HepG2 (cell line): ENCODE measurements at regions not wholly inside any gene's neighbourhood (a gene's known extent, or its start where the extent isn't known, plus 50 kb on each side); places are given as distances from the start of the nearest gene placed in this dataset.

Source experiments
- ATAC-seq: fragments of 200-7000 bp; cut with Tn5 transposase; 3 replicates; pipeline ENCODE4 v1.9.1; 2020; ENCODE audit warnings: mild to moderate bottlenecking, moderate library complexity
- BruUV-seq: library from RNA; stranded (reverse); fragments of 400-500 nt; replicated peaks from 2 replicates; lab custom pipeline; 2021; lab: Mats Ljungman, UMichigan
- CTCF ChIA-PET: fragments of 300-600 bp; formaldehyde crosslinking; extraction: SDS; loops from one replicate; lab custom pipeline; 2021; ENCODE audit warnings: low total read pairs, inconsistent platforms, low intra/inter-chr PET ratio; lab: Yijun Ruan, JAX
- POLR2A ChIA-PET: fragments of 350-600 bp; sonication (Branson Sonifier 250); formaldehyde crosslinking; loops from one replicate; lab custom pipeline; 2020; ENCODE audit warnings: antibody characterized with exemption, inconsistent platforms; lab: Yijun Ruan, JAX
- DNase-seq: peaks from one replicate; pipeline ENCODE4 v3.0.0-alpha.2; 2015; ENCODE audit warnings: low spot score
- FAIRE-seq: peaks from 3 replicates; lab custom pipeline; 2011; peaks lifted over from hg19 to GRCh38; lab: Jason Lieb, UNC
- H2AFZ ChIP-seq: one replicate; pipeline ENCODE4 v1.6.1; 2011; ENCODE audit warnings: low read length, inconsistent platforms
- H3K27ac ChIP-seq: fragments of 300-600 bp; 3 replicates; pipeline ENCODE4 v1.8.0; 2011; ENCODE audit warnings: mixed run types, mild to moderate bottlenecking, mixed read lengths, low read length, inconsistent platforms; ENCODE audit not compliant: insufficient read depth; ENCODE audit errors: extremely low read length
- H3K27me3 ChIP-seq, 2 experiments: fragments of 200-600 bp in 1 of 2; 2 replicates in 1 of 2; 3 replicates in 1 of 2; pipeline versions ENCODE4 v1.6.0 to v1.8.0; 2011; ENCODE audit warnings: low read length in 2 of 2, mild to moderate bottlenecking in 2 of 2, moderate library complexity in 2 of 2, inconsistent platforms in 1 of 2; ENCODE audit not compliant: insufficient read depth in 2 of 2, control insufficient read depth in 1 of 2
- H3K36me3 ChIP-seq, 2 experiments: fragments of 200-600 bp in 1 of 2; replicated peaks in 1 of 2; 2 replicates in 1 of 2; 3 replicates in 1 of 2; pipeline versions ENCODE4 v1.5.1 to v1.8.0; 2011; ENCODE audit warnings: low read length in 2 of 2, inconsistent platforms in 1 of 2; ENCODE audit not compliant: insufficient read depth in 2 of 2, control insufficient read depth in 1 of 2
- H3K4me1 ChIP-seq: 2 replicates; pipeline ENCODE4 v1.5.1; 2012; ENCODE audit warnings: low read length, inconsistent platforms; ENCODE audit not compliant: insufficient read depth
- H3K4me2 ChIP-seq: 2 replicates; pipeline ENCODE4 v1.6.0; 2011; ENCODE audit warnings: low read depth, low read length, inconsistent platforms
- H3K4me3 ChIP-seq, 3 experiments: fragments of 200-600 bp in 1 of 3; sonication (generic), shearing (Covaris generic) in 1 of 3; replicated peaks in 1 of 3; 2 replicates each; pipeline ENCODE4 v1.5.1; 2011 to 2016; ENCODE audit warnings: low read length in 3 of 3, inconsistent platforms in 2 of 3, low read depth in 2 of 3, mild to moderate bottlenecking in 2 of 3, control low read depth in 1 of 3, mixed read lengths in 1 of 3; ENCODE audit not compliant: insufficient read depth in 1 of 3
- H3K79me2 ChIP-seq: one replicate; pipeline ENCODE4 v1.6.1; 2011; ENCODE audit warnings: low read length, inconsistent platforms; ENCODE audit not compliant: insufficient read depth
- H3K9ac ChIP-seq: 2 replicates; pipeline ENCODE4 v1.6.0; 2011; ENCODE audit warnings: mild to moderate bottlenecking, low read depth, low read length, inconsistent platforms; ENCODE audit not compliant: insufficient read depth
- H3K9me3 ChIP-seq: 2 replicates; pipeline ENCODE4 v1.5.1; 2012; ENCODE audit warnings: mild to moderate bottlenecking, low read length
- H4K20me1 ChIP-seq: 2 replicates; pipeline ENCODE4 v1.6.0; 2011; ENCODE audit warnings: inconsistent platforms, mild to moderate bottlenecking, low read length, moderate library complexity; ENCODE audit not compliant: insufficient read depth
- KDM3A ChIP-seq: IDR thresholded peaks from 2 replicates; pipeline ENCODE4 v1.6.1; 2018; ENCODE audit warnings: low read depth, missing compliant biosample characterization
- SALL2 ChIP-seq: sonication (generic); formaldehyde crosslinking; IDR thresholded peaks from 2 replicates; pipeline ENCODE4 v1.8.1; 2023; ENCODE audit warnings: mild to moderate bottlenecking, missing genetic modification reagents, inconsistent platforms
- ZNF207 ChIP-seq: fragments of 450-650 bp; IDR thresholded peaks from 2 replicates; pipeline ENCODE4 v1.6.1; 2016; ENCODE audit warnings: antibody characterized with exemption, borderline replicate concordance
- ZNF567 ChIP-seq: sonication (generic); formaldehyde crosslinking; IDR thresholded peaks from 2 replicates; pipeline ENCODE4 v1.8.1; 2023; ENCODE audit warnings: mild to moderate bottlenecking, missing genetic modification reagents, borderline replicate concordance
- ZZZ3 ChIP-seq: sonication (generic); formaldehyde crosslinking; IDR thresholded peaks from 2 replicates; pipeline ENCODE4 v1.4.0; 2020; ENCODE audit warnings: missing genetic modification reagents, mild to moderate bottlenecking, borderline replicate concordance
- WGBS: methylation state at CpG from one replicate; pipeline ENCODE4 v1.1.6; 2017; ENCODE audit warnings: low lambda C conversion rate; 5-methylcytosine and 5-hydroxymethylcytosine counted together
- in situ Hi-C: cut with HindIII; loops from 2 replicates; pipeline ENCODE4 v1.10.0; 2017; ENCODE audit warnings: low pct_unique_long_range_greater_than_20kb; ENCODE audit not compliant: extremely low pct_ligation_motif_present
- intact Hi-C: fragments of 100-400 bp; cut with micrococcal nuclease; formaldehyde crosslinking; loops from one replicate; pipeline ENCODE4 v1.10.0; 2022; ENCODE audit not compliant: unreplicated experiment
- TF ChIP-seq, protein P1 (sequence below): sonication (generic); formaldehyde crosslinking; IDR thresholded peaks from 2 replicates; pipeline ENCODE4 v1.5.0; 2020; ENCODE audit warnings: missing genetic modification reagents
- TF ChIP-seq, protein P2 (sequence below), 2 experiments: fragments of 450-650 bp in 1 of 2; sonication (generic) in 1 of 2; formaldehyde crosslinking; IDR thresholded peaks; 2 replicates each; pipeline versions ENCODE4 v1.5.0 to v1.8.0; 2020 to 2022; ENCODE audit warnings: mild to moderate bottlenecking in 1 of 2, missing genetic modification reagents in 1 of 2
- TF ChIP-seq, protein P3 (sequence below): sonication (generic); formaldehyde crosslinking; IDR thresholded peaks from 2 replicates; pipeline ENCODE4 v1.8.0; 2022; ENCODE audit warnings: missing genetic modification reagents, mild to moderate bottlenecking, moderate library complexity, borderline replicate concordance

DNA sequence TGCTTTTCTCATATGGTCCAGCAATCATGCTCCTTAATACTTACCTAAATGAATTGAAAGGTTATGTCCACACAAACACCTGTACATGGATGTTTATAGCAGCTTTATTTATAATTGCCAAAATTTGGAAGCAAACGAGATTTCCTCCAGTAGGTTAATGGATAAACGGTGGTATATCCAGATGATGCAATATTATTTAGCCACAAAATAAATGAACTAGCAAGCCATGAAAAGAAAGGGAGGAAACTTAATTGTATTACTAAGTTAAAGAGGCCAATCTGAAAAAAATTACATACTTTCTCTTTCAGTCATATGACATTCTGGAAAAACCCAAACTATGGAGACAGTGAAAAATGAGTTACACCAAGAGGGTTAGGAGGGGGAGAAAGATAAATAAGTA lies 76.3 kb upstream of the LRRC7 start:
- intact Hi-C loops (no loop called here), in situ Hi-C loops (no loop called here)
- no peak overlapping the region for H3K27ac ChIP-seq
- H3K4me2 ChIP-seq: no peak overlapping the region
- no TSS peak for BruUV-seq
- 0% methylated on average over 2 of the region's 2 CpGs for WGBS
- ATAC-seq: no peak
- peaks cover 53% of the 10 kb centered on the region for H3K9me3 ChIP-seq
- POLR2A ChIA-PET: no interaction called here
- no peaks in the 10 kb centered on the region for H3K79me2 ChIP-seq
- H3K4me1 ChIP-seq: no peaks in the 10 kb centered on the region
- CTCF ChIA-PET: no interaction called here
- H3K9ac ChIP-seq: no peak overlapping the region
- no peak overlapping the region for H2AFZ ChIP-seq
- no peaks in the 10 kb centered on the region for H4K20me1 ChIP-seq
- no peaks in the 10 kb centered on the region for H3K36me3 ChIP-seq
- no peak for FAIRE-seq
- TF ChIP-seq, protein P1, sequence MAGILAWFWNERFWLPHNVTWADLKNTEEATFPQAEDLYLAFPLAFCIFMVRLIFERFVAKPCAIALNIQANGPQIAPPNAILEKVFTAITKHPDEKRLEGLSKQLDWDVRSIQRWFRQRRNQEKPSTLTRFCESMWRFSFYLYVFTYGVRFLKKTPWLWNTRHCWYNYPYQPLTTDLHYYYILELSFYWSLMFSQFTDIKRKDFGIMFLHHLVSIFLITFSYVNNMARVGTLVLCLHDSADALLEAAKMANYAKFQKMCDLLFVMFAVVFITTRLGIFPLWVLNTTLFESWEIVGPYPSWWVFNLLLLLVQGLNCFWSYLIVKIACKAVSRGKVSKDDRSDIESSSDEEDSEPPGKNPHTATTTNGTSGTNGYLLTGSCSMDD (CRISPR knock-in tag): no peak
- TF ChIP-seq KDM3A (CRISPR knock-in tag) (no peak), SALL2 (CRISPR knock-in tag) (no peak), ZNF207 (no peak), ZZZ3 (CRISPR knock-in tag) (no peak), ZNF567 (no peak)
- TF ChIP-seq, protein P2, sequence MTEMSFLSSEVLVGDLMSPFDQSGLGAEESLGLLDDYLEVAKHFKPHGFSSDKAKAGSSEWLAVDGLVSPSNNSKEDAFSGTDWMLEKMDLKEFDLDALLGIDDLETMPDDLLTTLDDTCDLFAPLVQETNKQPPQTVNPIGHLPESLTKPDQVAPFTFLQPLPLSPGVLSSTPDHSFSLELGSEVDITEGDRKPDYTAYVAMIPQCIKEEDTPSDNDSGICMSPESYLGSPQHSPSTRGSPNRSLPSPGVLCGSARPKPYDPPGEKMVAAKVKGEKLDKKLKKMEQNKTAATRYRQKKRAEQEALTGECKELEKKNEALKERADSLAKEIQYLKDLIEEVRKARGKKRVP (CRISPR knock-in tag; IDR thresholded peaks at IDR 0.05): no peak
- TF ChIP-seq, protein P3, sequence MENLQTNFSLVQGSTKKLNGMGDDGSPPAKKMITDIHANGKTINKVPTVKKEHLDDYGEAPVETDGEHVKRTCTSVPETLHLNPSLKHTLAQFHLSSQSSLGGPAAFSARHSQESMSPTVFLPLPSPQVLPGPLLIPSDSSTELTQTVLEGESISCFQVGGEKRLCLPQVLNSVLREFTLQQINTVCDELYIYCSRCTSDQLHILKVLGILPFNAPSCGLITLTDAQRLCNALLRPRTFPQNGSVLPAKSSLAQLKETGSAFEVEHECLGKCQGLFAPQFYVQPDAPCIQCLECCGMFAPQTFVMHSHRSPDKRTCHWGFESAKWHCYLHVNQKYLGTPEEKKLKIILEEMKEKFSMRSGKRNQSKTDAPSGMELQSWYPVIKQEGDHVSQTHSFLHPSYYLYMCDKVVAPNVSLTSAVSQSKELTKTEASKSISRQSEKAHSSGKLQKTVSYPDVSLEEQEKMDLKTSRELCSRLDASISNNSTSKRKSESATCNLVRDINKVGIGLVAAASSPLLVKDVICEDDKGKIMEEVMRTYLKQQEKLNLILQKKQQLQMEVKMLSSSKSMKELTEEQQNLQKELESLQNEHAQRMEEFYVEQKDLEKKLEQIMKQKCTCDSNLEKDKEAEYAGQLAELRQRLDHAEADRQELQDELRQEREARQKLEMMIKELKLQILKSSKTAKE (CRISPR knock-in tag): no peak
- DNase-seq: no peak
- no peak overlapping the region for H3K4me3 ChIP-seq
- H3K27me3 ChIP-seq: no peaks in the 10 kb centered on the region; a peak in 1 of 5 replicates
